HL-60 (cell line): ENCODE measurements at regions not wholly inside any gene's neighbourhood (a gene's known extent, or its start where the extent isn't known, plus 50 kb on each side); places are given as distances from the start of the nearest gene placed in this dataset.
"Not testable (repeated sequence)": the region's sequence is repeated elsewhere in the genome, so short reads cannot be mapped to it uniquely, and the experiment has no call there.

Experiments used
- DNase-seq, 2 experiments: peaks; one replicate each; pipeline ENCODE4 v3.0.0-alpha.2; 2010 to 2020; ENCODE audit warnings: low read depth in 1 of 2, low spot score in 1 of 2
- H3K27ac ChIP-seq: fragments of 250-450 bp; sonication (Bioruptor Pico); replicated peaks from 2 replicates; pipeline ENCODE4 v1.5.1; 2020; ENCODE audit warnings: mild to moderate bottlenecking, moderate library complexity
- H3K27me3 ChIP-seq: fragments of 250-450 bp; sonication (Bioruptor Pico); 2 replicates; pipeline ENCODE4 v1.5.1; 2021; ENCODE audit warnings: mild to moderate bottlenecking, moderate library complexity; ENCODE audit not compliant: insufficient read depth, poor library complexity, severe bottlenecking
- H3K4me3 ChIP-seq: replicated peaks from 2 replicates; pipeline ENCODE4 v1.5.1; 2011; ENCODE audit warnings: mild to moderate bottlenecking, control low read depth, low read length; ENCODE audit not compliant: insufficient read depth
- CTCF ChIP-seq: IDR thresholded peaks from one replicate; pipeline ENCODE4 v1.5.1; 2011; ENCODE audit warnings: low read length, control low read depth, inconsistent platforms; ENCODE audit not compliant: insufficient read depth
- GABPA ChIP-seq: IDR thresholded peaks from 2 replicates; pipeline ENCODE4 v1.6.1; 2012; ENCODE audit warnings: low read depth
- POLR2AphosphoS5 ChIP-seq: IDR thresholded peaks from 2 replicates; pipeline ENCODE4 v1.6.1; 2012; ENCODE audit warnings: low read depth
- REST ChIP-seq: IDR thresholded peaks from 2 replicates; pipeline ENCODE4 v1.6.1; 2012; ENCODE audit warnings: low read depth; ENCODE audit not compliant: insufficient replicate concordance
- SPI1 ChIP-seq: IDR thresholded peaks from 2 replicates; pipeline ENCODE4 v1.6.1; 2012; ENCODE audit warnings: low read depth, mild to moderate bottlenecking, borderline replicate concordance

- H3K27ac ChIP-seq, H3K27me3 ChIP-seq, DNase-seq, H3K4me3 ChIP-seq: not testable (repeated sequence)
Observed at GRCh38 chrX:23458957-23459356, 124.3 kb downstream of the PTCHD1 start.

GRCh38 chrX:23465105-23465791 lies 130.6 kb downstream of the PTCHD1 start:
- Histone ChIP-seq H3K27me3 (no peaks in the 10 kb centered on the region), H3K4me3 (no peak overlapping the region), H3K27ac (no peak overlapping the region)
- no peak for TF ChIP-seq GABPA
- TF ChIP-seq POLR2AphosphoS5 = no peak
- no peak for TF ChIP-seq CTCF
- TF ChIP-seq REST = no peak
- no peak for TF ChIP-seq SPI1
- DNase-seq = no peak

GRCh38 chrX:23465985-23466384 lies 131.3 kb downstream of the PTCHD1 start:
- no peak for DNase-seq
- Histone ChIP-seq H3K27me3 (no peaks in the 10 kb centered on the region), H3K4me3 (no peak overlapping the region), H3K27ac (no peak overlapping the region)
- no peak for TF ChIP-seq POLR2AphosphoS5
- no peak for TF ChIP-seq CTCF
- TF ChIP-seq SPI1 = no peak
- TF ChIP-seq GABPA = no peak
- no peak for TF ChIP-seq REST

GRCh38 chrX:23478056-23478455 lies 143.4 kb downstream of the PTCHD1 start:
- H3K27me3 ChIP-seq = no peaks in the 10 kb centered on the region

More at GRCh38 chrX:23478056-23478455, 143.4 kb downstream of the PTCHD1 start:
- TF ChIP-seq GABPA (no peak), SPI1 (no peak), REST (no peak), POLR2AphosphoS5 (no peak), CTCF (no peak)
- H3K27ac ChIP-seq = no peak overlapping the region
- H3K4me3 ChIP-seq = no peak overlapping the region
- no peak for DNase-seq
